GM19328 (cell line): ENCODE measurements at regions not wholly inside any gene's neighbourhood (a gene's known extent, or its start where the extent isn't known, plus 50 kb on each side); places are given as distances from the start of the nearest gene placed in this dataset.
"Not testable (repeated sequence)": the region's sequence is repeated elsewhere in the genome, so short reads cannot be mapped to it uniquely, and the experiment has no call there.

Experiments used
- ATAC-seq: cut with Tn5 transposase; IDR thresholded peaks from one replicate; pipeline ENCODE4 v1.9.1; 2021; ENCODE audit warnings: mild to moderate bottlenecking, moderate library complexity; ENCODE audit not compliant: unreplicated experiment

GRCh38 chr13:71218960-71219359 is 648.0 kb downstream of the DACH1 start:
- ATAC-seq = no peak

GRCh38 chr13:71217827-71218226 is 649.2 kb downstream of the DACH1 start:
- ATAC-seq = no peak

GRCh38 chr13:71214821-71215220 is 652.2 kb downstream of the DACH1 start:
- ATAC-seq = no peak

GRCh38 chr13:71214357-71214756 is 652.6 kb downstream of the DACH1 start:
- no peak for ATAC-seq

GRCh38 chr13:71213252-71213821 is 653.7 kb downstream of the DACH1 start:
- ATAC-seq = peak; percentile 54

- ATAC-seq = no peak
These were observed 656.1 kb downstream of the DACH1 start for GRCh38 chr13:71210861-71211260.

- ATAC-seq = no peak
These were observed 657.8 kb downstream of the DACH1 start for GRCh38 chr13:71209217-71209616.

GRCh38 chr13:71184583-71184982 is 682.4 kb downstream of the DACH1 start:
- ATAC-seq = not testable (repeated sequence)

- not testable (repeated sequence) for ATAC-seq
These were observed 683.7 kb downstream of the DACH1 start for GRCh38 chr13:71183352-71183751.

GRCh38 chr13:71171740-71172139 is 695.3 kb downstream of the DACH1 start:
- ATAC-seq = no peak

- ATAC-seq = no peak
These were observed 697.8 kb downstream of the DACH1 start for GRCh38 chr13:71169180-71169579.

- no peak for ATAC-seq
These were observed 710.5 kb downstream of the DACH1 start for GRCh38 chr13:71156550-71156949.

GRCh38 chr13:71149498-71150363 is 717.3 kb downstream of the DACH1 start:
- no peak for ATAC-seq

GRCh38 chr13:71149046-71149445 is 718.0 kb downstream of the DACH1 start:
- no peak for ATAC-seq

- ATAC-seq = no peak
These were observed 718.6 kb downstream of the DACH1 start for GRCh38 chr13:71148396-71148795.

GRCh38 chr13:71144883-71145282 is 722.1 kb downstream of the DACH1 start:
- no peak for ATAC-seq

GRCh38 chr13:71137101-71137500 is 729.9 kb downstream of the DACH1 start:
- ATAC-seq = no peak

- no peak for ATAC-seq
These were observed 742.8 kb downstream of the DACH1 start for GRCh38 chr13:71124230-71124629.

GRCh38 chr13:71118779-71119364 is 748.1 kb downstream of the DACH1 start:
- no peak for ATAC-seq

GRCh38 chr13:71117920-71118319 is 749.1 kb downstream of the DACH1 start:
- no peak for ATAC-seq

GRCh38 chr13:71115301-71115700 is 751.7 kb downstream of the DACH1 start:
- no peak for ATAC-seq

GRCh38 chr13:71096421-71096820 is 770.6 kb downstream of the DACH1 start:
- no peak for ATAC-seq
